HepG2 (cell line): ENCODE measurements at regions not wholly inside any gene's neighbourhood (a gene's known extent, or its start where the extent isn't known, plus 50 kb on each side); places are given as distances from the start of the nearest gene placed in this dataset.

Source experiments
- AKNA ChIP-seq: sonication (generic); formaldehyde crosslinking; IDR thresholded peaks from 2 replicates; pipeline ENCODE4 v1.4.0; 2020; ENCODE audit warnings: missing genetic modification reagents, borderline replicate concordance
- ATF5 ChIP-seq: sonication (generic); formaldehyde crosslinking; IDR thresholded peaks from 2 replicates; pipeline ENCODE4 v1.4.0; 2020; ENCODE audit warnings: mild to moderate bottlenecking, low read depth, missing genetic modification reagents
- CTCF ChIP-seq: sonication (generic); formaldehyde crosslinking; IDR thresholded peaks from 2 replicates; pipeline ENCODE4 v1.5.0; 2020; ENCODE audit warnings: mild to moderate bottlenecking, missing genetic modification reagents, moderate library complexity
- ISX ChIP-seq: sonication (generic); formaldehyde crosslinking; conservative IDR thresholded peaks from 2 replicates; pipeline ENCODE4 v1.5.0; 2020; ENCODE audit warnings: missing genetic modification reagents
- PHB2 ChIP-seq: fragments of 450-650 bp; IDR thresholded peaks from 2 replicates; pipeline ENCODE4 v1.6.1; 2018; ENCODE audit not compliant: partially characterized antibody
- PHF21A ChIP-seq: sonication (generic); formaldehyde crosslinking; IDR thresholded peaks from 2 replicates; pipeline ENCODE4 v1.5.0; 2020; ENCODE audit warnings: mild to moderate bottlenecking, missing genetic modification reagents
- POGZ ChIP-seq: sonication (generic); formaldehyde crosslinking; IDR thresholded peaks from 2 replicates; pipeline ENCODE4 v1.4.0; 2020; ENCODE audit warnings: mild to moderate bottlenecking, missing genetic modification reagents
- RARA ChIP-seq: IDR thresholded peaks from 2 replicates; pipeline ENCODE4 v1.6.1; 2016; ENCODE audit warnings: missing genetic modification reagents, missing compliant biosample characterization
- RFXANK ChIP-seq: IDR thresholded peaks from 2 replicates; pipeline ENCODE4 v1.6.1; 2016
- RNF219 ChIP-seq: sonication (generic); formaldehyde crosslinking; IDR thresholded peaks from 2 replicates; pipeline ENCODE4 v1.5.0; 2020; ENCODE audit warnings: mild to moderate bottlenecking, missing genetic modification reagents
- SMARCC2 ChIP-seq: fragments of 450-650 bp; IDR thresholded peaks from 2 replicates; pipeline ENCODE4 v1.6.1; 2017; ENCODE audit warnings: antibody characterized with exemption, mild to moderate bottlenecking
- SP140L ChIP-seq: sonication (generic); formaldehyde crosslinking; IDR thresholded peaks from 2 replicates; pipeline ENCODE4 v1.4.0; 2020; ENCODE audit warnings: missing genetic modification reagents, borderline replicate concordance
- TAF1 ChIP-seq: sonication (generic); formaldehyde crosslinking; IDR thresholded peaks from 2 replicates; pipeline ENCODE4 v1.4.0; 2020; ENCODE audit warnings: missing genetic modification reagents
- THAP9 ChIP-seq: sonication (generic); formaldehyde crosslinking; IDR thresholded peaks from 2 replicates; pipeline ENCODE4; 2020; ENCODE audit warnings: missing genetic modification reagents, mild to moderate bottlenecking, borderline replicate concordance
- ZNF136 ChIP-seq: sonication (generic); formaldehyde crosslinking; IDR thresholded peaks from 2 replicates; pipeline ENCODE4 v1.8.1; 2022; ENCODE audit warnings: low read depth, mild to moderate bottlenecking, moderate library complexity, missing genetic modification reagents
- ZNF331 ChIP-seq: sonication (generic); formaldehyde crosslinking; IDR thresholded peaks from 2 replicates; pipeline ENCODE4 v1.4.0; 2020; ENCODE audit warnings: missing genetic modification reagents
- ZNF451 ChIP-seq: sonication (generic); formaldehyde crosslinking; IDR thresholded peaks from 2 replicates; pipeline ENCODE4 v1.5.0; 2020; ENCODE audit warnings: mild to moderate bottlenecking, missing genetic modification reagents
- ZNF563 ChIP-seq: sonication (generic); formaldehyde crosslinking; IDR thresholded peaks from 2 replicates; pipeline ENCODE4 v1.8.0; 2022; ENCODE audit warnings: mild to moderate bottlenecking, moderate library complexity, missing genetic modification reagents

- TF ChIP-seq THAP9 (CRISPR knock-in tag) = no peak
- no peak for TF ChIP-seq TAF1
- TF ChIP-seq SMARCC2 = no peak
- no peak for TF ChIP-seq ZNF331 (CRISPR knock-in tag)
- TF ChIP-seq ZNF136 (CRISPR knock-in tag) = no peak
- TF ChIP-seq ZNF451 = no peak
- no peak for TF ChIP-seq POGZ (CRISPR knock-in tag)
- TF ChIP-seq ATF5 (CRISPR knock-in tag) = no peak
- TF ChIP-seq RFXANK (CRISPR knock-in tag) = no peak
- TF ChIP-seq RNF219 (CRISPR knock-in tag) = no peak
- no peak for TF ChIP-seq AKNA (CRISPR knock-in tag)
- TF ChIP-seq ZNF563 (CRISPR knock-in tag) = no peak
- TF ChIP-seq ISX (CRISPR knock-in tag) = no peak
- 0 out of 2 replicates have a peak, but pooled peaks have one; percentile 23 for TF ChIP-seq RARA (CRISPR knock-in tag)
- TF ChIP-seq CTCF (CRISPR knock-in tag) = peak; percentile 63
- TF ChIP-seq SP140L (CRISPR knock-in tag) = no peak
- TF ChIP-seq PHF21A (CRISPR knock-in tag) = no peak
- no peak for TF ChIP-seq PHB2
Observed at GRCh38 chr16:87235810-87236515, 81.2 kb downstream of the C16orf95 start (continued).
